Fibroblast of pulmonary artery (primary cell): ENCODE measurements at regions not wholly inside any gene's neighbourhood (a gene's known extent, or its start where the extent isn't known, plus 50 kb on each side); places are given as distances from the start of the nearest gene placed in this dataset.

ENCODE experiments used
- DNase-seq: peaks from one replicate; pipeline ENCODE4 v3.0.0-alpha.2; 2010; ENCODE audit warnings: low read depth
- H3K4me3 ChIP-seq: replicated peaks from 2 replicates; pipeline ENCODE4 v1.5.1; 2011; ENCODE audit warnings: low read depth, mild to moderate bottlenecking, control low read depth, low read length, moderate library complexity
- TF ChIP-seq, protein P1 (sequence below): IDR thresholded peaks from 2 replicates; pipeline ENCODE4 v1.5.1; 2011; ENCODE audit warnings: mild to moderate bottlenecking, control low read depth, low read length, inconsistent platforms; ENCODE audit errors: missing control alignments

DNA sequence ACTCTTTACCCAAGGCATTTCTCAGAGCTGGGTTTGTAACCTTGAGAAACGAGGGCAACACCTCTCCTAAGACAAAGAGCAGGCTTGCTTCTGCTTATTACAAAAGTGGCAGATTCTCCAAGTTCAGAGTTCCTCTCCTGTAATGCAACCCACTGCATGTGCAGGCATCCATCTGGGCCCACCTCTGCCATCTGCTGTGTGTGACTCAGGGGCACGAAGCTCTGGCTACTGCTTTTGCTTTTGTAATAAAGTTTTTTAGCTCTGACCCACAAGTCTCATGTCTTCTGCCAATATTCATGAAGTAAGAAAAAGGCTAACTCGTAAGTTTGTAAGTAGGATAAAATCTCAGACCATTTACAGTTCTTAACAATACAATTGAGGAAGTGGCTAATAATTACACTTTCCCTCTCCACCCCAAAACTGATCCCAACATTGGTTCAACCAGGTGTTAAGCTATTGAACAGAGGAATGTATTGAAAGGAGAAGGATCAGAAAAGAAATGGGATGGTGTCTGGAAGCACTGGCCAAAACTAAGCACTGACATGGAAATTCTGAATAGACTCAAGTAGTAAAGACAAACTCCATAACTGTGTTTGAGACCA, 51.7 kb upstream of the SMLR1 start:
- no peak for DNase-seq
- H3K4me3 ChIP-seq, result no peak overlapping the region
- TF ChIP-seq, protein P1, sequence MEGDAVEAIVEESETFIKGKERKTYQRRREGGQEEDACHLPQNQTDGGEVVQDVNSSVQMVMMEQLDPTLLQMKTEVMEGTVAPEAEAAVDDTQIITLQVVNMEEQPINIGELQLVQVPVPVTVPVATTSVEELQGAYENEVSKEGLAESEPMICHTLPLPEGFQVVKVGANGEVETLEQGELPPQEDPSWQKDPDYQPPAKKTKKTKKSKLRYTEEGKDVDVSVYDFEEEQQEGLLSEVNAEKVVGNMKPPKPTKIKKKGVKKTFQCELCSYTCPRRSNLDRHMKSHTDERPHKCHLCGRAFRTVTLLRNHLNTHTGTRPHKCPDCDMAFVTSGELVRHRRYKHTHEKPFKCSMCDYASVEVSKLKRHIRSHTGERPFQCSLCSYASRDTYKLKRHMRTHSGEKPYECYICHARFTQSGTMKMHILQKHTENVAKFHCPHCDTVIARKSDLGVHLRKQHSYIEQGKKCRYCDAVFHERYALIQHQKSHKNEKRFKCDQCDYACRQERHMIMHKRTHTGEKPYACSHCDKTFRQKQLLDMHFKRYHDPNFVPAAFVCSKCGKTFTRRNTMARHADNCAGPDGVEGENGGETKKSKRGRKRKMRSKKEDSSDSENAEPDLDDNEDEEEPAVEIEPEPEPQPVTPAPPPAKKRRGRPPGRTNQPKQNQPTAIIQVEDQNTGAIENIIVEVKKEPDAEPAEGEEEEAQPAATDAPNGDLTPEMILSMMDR, result no peak

DNA sequence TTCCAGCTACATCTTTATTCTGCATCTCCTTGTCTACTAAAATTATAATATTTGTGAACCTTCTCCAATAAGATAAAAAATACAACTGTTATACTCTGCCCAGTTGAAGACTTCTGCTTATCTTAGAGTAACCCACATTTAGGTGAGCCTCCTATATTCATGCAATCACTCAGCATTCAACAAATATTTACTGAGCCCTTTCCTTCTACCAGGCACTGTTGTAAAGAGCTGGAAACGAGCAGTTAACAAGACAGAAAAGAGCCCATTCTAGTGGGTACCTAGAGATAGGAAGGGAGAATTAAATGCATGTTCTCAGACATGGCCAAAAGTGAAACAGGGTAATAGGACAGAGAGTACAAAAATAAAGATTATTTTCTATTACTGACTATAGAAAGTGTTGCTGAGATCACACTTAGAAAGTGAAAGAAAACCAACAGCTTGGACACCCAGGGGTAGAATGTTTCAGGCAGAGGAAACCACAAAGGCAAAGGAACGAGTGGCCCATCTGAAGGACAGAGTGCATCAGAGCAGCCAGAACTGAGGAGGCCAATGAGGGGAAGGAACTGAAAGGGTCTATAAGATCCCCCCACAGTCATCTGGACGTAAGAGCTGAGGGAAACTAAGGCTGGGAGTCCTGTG, 50.8 kb upstream of the SMLR1 start:
- TF ChIP-seq, protein P1, result no peak

More for the DNA sequence above, 50.8 kb upstream of the SMLR1 start:
- H3K4me3 ChIP-seq, result no peak overlapping the region
- DNase-seq, result no peak
